ENCODE measurements at regions not wholly inside any gene's neighbourhood (a gene's known extent, or its start where the extent isn't known, plus 50 kb on each side); places are given as distances from the start of the nearest gene placed in this dataset.

- Histone ChIP-seq H3K9ac (no peak overlapping the region), H3K4me3 (no peak overlapping the region), H4K20me1 (ENCODE audit: low read depth) (no peaks in the 10 kb centered on the region), H2AFZ (replicated peaks) (no peak overlapping the region), H3F3A (ENCODE audit: low read depth) (no peaks in the 10 kb centered on the region), H3K9me3 (ENCODE audit: low read depth) (no peaks in the 10 kb centered on the region), H3K27me3 (no peaks in the 10 kb centered on the region), H3K4me1 (no peaks in the 10 kb centered on the region), H3K4me2 (no peak overlapping the region), H3K79me2 (ENCODE audit: low read depth) (no peaks in the 10 kb centered on the region), H3K27ac (no peak overlapping the region), H3K36me3 (no peaks in the 10 kb centered on the region)
- no peaks in the 10 kb centered on the region for H3K36me3 Mint-ChIP-seq
- peaks cover 2% of the 10 kb centered on the region for H3K27me3 Mint-ChIP-seq (ENCODE audit: insufficient read depth, low read depth)
- H3K4me1 Mint-ChIP-seq = no peaks in the 10 kb centered on the region
- H3K27ac Mint-ChIP-seq = no peak overlapping the region
- H3K9me3 Mint-ChIP-seq = no peaks in the 10 kb centered on the region
- TF ChIP-seq EZH2phosphoT487 (IDR thresholded peaks at IDR 0.05) = no peak
- no peak for TF ChIP-seq EZH2 (IDR thresholded peaks at IDR 0.05)
- no peak for TF ChIP-seq CTCF (IDR thresholded peaks at IDR 0.05)
- H3K4me3 Mint-ChIP-seq = no peak overlapping the region
- no peak for DNase-seq (ENCODE audit: low spot score)
Measured at GRCh38 chr13:84187626-84188025, 305.4 kb upstream of the SLITRK1 start.

- Mint-ChIP-seq H3K4me1 (peaks cover 16% of the 10 kb centered on the region), H3K27ac (peak overlapping the region; percentile 0), H3K27me3 (ENCODE audit: insufficient read depth, low read depth) (no peaks in the 10 kb centered on the region), H3K9me3 (no peaks in the 10 kb centered on the region), H3K36me3 (no peaks in the 10 kb centered on the region), H3K4me3 (no peak overlapping the region)
- H3K9ac ChIP-seq = no peak overlapping the region
- H3K4me2 ChIP-seq = peak overlapping the region; percentile 1
- no peaks in the 10 kb centered on the region for H4K20me1 ChIP-seq (ENCODE audit: low read depth)
- no peaks in the 10 kb centered on the region for H3K79me2 ChIP-seq (ENCODE audit: low read depth)
- H3K4me3 ChIP-seq = no peak overlapping the region
- no peaks in the 10 kb centered on the region for H3K36me3 ChIP-seq
- H3K27me3 ChIP-seq = no peaks in the 10 kb centered on the region
- no peaks in the 10 kb centered on the region for H3F3A ChIP-seq (ENCODE audit: low read depth)
- no peak for TF ChIP-seq EZH2phosphoT487 (IDR thresholded peaks at IDR 0.05)
- no peak for TF ChIP-seq CTCF (IDR thresholded peaks at IDR 0.05)
- TF ChIP-seq EZH2 (IDR thresholded peaks at IDR 0.05) = no peak
- no peak overlapping the region for H2AFZ ChIP-seq (replicated peaks)
- DNase-seq (ENCODE audit: low spot score) = no peak
- H3K4me1 ChIP-seq = peaks cover 9% of the 10 kb centered on the region
- no peaks in the 10 kb centered on the region for H3K9me3 ChIP-seq (ENCODE audit: low read depth)
- H3K27ac ChIP-seq = no peak overlapping the region
Measured at GRCh38 chr13:84139561-84140158, 257.4 kb upstream of the SLITRK1 start.

- no peak overlapping the region for H3K27ac Mint-ChIP-seq
- H3K4me2 ChIP-seq = no peak overlapping the region
Measured at GRCh38 chr13:84137292-84137691, 255.0 kb upstream of the SLITRK1 start.

More at GRCh38 chr13:84137292-84137691, 255.0 kb upstream of the SLITRK1 start:
- Histone ChIP-seq H3K27ac (no peak overlapping the region), H3K9ac (no peak overlapping the region), H3K4me3 (no peak overlapping the region), H3K36me3 (no peaks in the 10 kb centered on the region), H3K4me1 (peaks cover 9% of the 10 kb centered on the region), H4K20me1 (ENCODE audit: low read depth) (no peaks in the 10 kb centered on the region), H3K79me2 (ENCODE audit: low read depth) (no peaks in the 10 kb centered on the region), H3K27me3 (no peaks in the 10 kb centered on the region), H3F3A (ENCODE audit: low read depth) (no peaks in the 10 kb centered on the region), H3K9me3 (ENCODE audit: low read depth) (no peaks in the 10 kb centered on the region), H2AFZ (replicated peaks) (peak overlapping the region; percentile 17)
- TF ChIP-seq EZH2phosphoT487 (IDR thresholded peaks at IDR 0.05) (no peak), CTCF (IDR thresholded peaks at IDR 0.05) (no peak), EZH2 (IDR thresholded peaks at IDR 0.05) (no peak)
- H3K4me1 Mint-ChIP-seq = peaks cover 16% of the 10 kb centered on the region
- H3K9me3 Mint-ChIP-seq = no peaks in the 10 kb centered on the region
- DNase-seq (ENCODE audit: low spot score) = no peak
- H3K36me3 Mint-ChIP-seq = no peaks in the 10 kb centered on the region
- H3K27me3 Mint-ChIP-seq (ENCODE audit: insufficient read depth, low read depth) = peaks cover 2% of the 10 kb centered on the region
- no peak overlapping the region for H3K4me3 Mint-ChIP-seq
